ENCODE measurements at regions not wholly inside any gene's neighbourhood (a gene's known extent, or its start where the extent isn't known, plus 50 kb on each side); places are given as distances from the start of the nearest gene placed in this dataset.

- DNase-seq, result no peak
Measured at GRCh38 chr1:30259631-30260030, 463.8 kb downstream of the MATN1 start.

DNA sequence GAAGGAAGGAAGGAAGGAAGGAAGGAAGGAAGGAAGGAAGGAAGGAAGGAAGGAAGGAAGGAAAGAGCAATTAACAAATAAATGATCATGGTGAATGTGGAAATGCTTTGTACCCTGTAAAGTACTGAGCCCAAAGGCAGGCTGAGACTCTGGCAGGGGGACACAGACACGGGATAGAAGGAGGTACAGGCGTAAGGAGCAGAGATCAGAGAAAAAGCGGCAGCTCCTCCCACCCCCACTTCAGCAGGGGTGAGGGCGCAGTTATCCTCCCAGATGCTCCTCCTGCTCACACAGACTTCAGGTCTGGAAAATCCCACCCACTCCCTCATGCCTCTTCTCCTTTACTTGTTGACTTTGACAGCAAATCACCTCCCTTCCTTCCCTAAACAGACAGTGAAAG lies 464.5 kb downstream of the MATN1 start:
- DNase-seq, result no peak

DNA sequence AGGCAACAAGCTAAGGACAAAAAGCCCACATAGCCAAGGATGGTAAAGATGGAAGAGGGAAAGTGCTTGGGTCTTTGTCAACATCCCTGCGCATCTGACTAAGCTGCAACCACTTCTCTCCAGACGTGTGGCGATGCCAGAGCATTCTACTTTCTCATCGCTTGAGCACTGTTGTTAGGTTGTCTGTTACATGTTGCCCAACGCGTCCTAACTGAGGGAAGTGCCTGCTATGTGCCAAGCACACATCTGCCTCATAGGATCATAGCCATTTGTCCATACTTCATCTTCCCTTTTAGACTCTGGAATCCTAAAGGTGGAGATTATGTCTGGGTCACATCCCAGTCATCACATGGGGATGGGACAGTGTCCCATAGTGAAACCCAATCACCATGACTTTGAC lies 464.9 kb downstream of the MATN1 start:
- no peak for DNase-seq

GRCh38 chr1:30257742-30258380 lies 465.5 kb downstream of the MATN1 start:
- DNase-seq, result no peak

DNA sequence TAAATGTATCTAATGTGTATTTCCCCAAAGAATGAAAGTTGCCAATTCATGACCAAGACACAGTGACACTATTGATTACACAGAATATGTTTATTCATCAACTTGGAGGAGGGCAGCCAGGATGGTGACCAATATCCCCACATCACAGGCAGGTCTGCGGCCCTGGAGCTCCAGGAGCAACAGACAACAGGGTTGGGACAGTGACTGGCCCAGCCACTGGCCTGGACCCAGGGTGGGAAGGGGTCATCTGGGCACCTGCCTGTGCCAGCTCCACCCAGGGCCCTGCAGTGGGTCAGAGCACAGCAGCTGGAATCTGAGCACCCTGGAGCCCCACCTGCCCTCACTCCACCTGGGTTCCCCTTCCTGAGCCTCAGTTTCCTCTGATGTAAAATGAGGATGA lies 466.1 kb downstream of the MATN1 start:
- DNase-seq, result no peak

- no peak for DNase-seq
Measured at GRCh38 chr1:30256911-30257310, 466.5 kb downstream of the MATN1 start.

GRCh38 chr1:30255111-30255724 lies 468.2 kb downstream of the MATN1 start:
- no peak for DNase-seq

DNA sequence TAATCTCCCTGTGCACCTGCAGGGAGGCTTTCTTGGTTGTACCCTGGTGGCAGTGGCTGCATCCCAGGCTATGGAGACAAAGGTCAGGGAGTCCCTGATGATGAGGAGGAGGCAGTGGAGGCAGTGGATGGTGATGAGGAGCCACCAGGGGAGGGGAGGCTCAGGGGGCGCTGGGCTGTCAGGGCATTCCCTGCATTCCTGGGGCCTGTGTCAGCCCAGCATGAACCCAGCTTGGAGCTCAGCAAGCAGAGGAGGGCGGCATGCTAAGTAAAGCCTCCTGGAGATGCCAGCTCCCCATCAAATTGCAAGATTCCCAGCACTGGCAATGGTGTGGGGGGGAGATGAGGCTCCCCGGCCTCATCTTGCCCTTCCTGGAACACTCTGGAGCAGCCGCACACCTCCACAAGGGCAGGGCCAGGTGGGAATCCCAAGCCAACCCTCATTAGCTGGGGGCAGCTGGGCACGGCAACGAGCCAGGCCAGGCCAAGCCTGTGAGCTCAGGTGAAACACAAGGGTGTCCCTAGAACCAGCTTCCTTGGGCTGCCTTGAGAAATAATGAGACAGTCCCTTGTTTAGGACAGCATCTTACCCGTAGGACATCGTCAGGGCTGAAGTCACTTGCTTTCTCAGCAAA lies 469.5 kb downstream of the MATN1 start:
- no peak for DNase-seq

DNA sequence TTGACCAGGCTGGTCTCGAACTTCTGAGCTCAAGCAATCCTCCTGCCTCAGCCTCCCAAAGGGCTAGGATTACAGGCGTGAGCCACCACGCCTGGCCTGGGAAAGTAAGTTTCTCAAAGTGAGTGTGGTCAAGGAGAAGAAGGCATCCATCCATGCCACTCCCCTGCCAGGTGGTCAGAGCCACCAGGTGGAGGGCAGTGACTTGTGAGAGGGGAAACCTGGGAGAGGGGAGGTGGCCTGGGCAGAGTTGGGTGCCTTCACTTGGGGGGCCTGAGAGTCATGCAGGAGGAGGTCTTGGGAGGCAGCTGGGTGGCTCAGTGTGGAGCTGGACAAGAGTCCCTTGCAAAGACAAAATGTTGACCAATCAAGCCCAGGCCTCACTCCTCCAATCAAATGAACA lies 470.0 kb downstream of the MATN1 start:
- DNase-seq, result no peak

- DNase-seq, result no peak
Measured at GRCh38 chr1:30250984-30251850, 472.2 kb downstream of the MATN1 start.

DNA sequence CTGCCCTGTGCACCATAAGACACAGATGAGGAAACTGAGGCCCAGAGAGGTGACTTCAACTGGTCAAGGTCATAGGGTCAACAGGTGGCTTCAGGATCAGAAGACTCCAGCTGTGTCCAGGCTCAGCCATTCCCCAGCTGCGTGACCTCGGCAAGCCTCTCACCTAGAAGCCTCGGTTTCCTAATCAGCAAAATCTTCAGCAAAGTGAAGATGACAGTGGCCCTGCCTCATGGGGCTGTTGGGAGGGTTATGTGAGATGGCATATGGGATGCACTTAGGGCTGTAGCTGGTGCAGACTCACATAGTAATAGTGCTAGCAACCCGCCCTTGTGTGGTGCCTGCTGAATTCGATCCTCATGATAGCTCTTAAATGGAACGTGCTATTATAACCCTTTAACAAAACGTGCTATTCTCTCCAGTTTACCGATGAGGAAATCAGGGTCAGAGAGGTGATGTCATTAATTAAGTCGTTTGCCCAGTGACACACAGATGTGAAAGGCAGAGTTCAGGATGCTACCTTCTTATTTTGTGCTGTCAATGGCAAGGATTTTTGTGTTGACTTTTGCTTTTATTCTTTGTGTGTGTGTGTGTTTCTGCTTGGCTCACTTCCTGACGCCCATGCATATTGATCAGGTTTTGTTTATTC lies 472.9 kb downstream of the MATN1 start:
- no peak for DNase-seq

- no peak for DNase-seq
Measured at GRCh38 chr1:30249446-30250337, 473.7 kb downstream of the MATN1 start.

GRCh38 chr1:30248774-30249173 lies 474.6 kb downstream of the MATN1 start:
- no peak for DNase-seq

GRCh38 chr1:30248373-30248772 lies 475.0 kb downstream of the MATN1 start:
- DNase-seq, result no peak

DNA sequence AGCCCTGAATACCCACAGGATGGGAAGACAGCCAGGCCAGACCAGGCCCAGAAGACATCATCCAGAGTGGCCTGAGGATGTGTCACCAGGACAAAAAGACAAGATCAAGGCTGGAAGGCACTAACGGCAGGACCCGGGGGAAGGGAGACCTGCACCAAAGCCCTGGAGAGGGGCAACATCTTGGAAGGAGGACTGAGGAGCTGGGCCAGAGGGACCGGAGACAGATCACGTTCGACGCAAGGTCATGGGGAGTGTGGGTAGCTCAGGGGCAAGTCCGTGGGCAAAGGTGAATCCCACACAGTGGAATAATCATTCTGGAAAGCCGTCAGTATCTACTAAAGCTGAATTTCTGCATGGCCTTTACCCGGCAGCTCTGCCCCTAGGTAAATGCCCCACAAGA lies 478.6 kb downstream of the MATN1 start:
- DNase-seq, result no peak

- DNase-seq, result peak; percentile 35
Measured at GRCh38 chr1:30242722-30243457, 480.5 kb downstream of the MATN1 start.

GRCh38 chr1:30242168-30242567 lies 481.2 kb downstream of the MATN1 start:
- no peak for DNase-seq

DNA sequence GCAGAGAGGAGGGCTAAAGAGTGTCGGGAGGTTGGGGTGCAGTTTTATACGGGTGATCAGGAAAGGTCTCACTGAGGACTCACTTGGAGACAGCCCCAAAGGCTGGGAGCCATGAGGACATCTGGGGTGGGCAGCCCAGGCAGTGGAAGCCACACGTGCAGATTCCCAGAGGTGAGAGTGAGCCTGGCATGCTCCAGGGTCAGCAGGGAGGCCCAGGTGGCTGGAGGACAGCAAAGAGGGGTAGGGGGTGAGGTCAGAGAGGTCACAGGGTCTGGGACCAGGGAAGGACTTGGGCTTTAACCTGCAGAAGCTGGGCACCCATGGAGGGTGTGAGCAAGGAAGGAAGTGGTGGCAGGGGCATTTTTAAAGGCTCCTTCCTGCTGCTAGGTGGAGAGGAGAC lies 481.7 kb downstream of the MATN1 start:
- no peak for DNase-seq

DNA sequence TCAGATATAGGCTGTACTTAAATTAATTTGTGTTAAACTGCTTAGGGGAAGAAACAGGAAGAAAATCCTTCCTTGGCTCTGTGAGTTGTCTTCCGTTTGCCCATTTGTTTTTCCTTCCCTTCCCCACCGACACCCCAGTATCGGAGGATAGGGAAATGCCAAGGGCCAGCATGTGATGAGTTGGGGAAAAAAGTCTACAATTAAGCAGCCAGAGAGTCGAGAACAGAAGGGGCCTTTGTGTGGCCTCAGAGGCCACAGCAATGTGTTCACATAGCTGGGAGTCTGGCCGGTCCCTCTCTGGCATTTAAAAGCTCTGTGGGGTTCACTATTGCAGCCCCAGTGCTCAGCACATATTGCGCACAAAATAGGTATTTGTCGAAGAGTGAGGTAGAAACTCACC lies 489.3 kb downstream of the MATN1 start:
- DNase-seq, result no peak

DNA sequence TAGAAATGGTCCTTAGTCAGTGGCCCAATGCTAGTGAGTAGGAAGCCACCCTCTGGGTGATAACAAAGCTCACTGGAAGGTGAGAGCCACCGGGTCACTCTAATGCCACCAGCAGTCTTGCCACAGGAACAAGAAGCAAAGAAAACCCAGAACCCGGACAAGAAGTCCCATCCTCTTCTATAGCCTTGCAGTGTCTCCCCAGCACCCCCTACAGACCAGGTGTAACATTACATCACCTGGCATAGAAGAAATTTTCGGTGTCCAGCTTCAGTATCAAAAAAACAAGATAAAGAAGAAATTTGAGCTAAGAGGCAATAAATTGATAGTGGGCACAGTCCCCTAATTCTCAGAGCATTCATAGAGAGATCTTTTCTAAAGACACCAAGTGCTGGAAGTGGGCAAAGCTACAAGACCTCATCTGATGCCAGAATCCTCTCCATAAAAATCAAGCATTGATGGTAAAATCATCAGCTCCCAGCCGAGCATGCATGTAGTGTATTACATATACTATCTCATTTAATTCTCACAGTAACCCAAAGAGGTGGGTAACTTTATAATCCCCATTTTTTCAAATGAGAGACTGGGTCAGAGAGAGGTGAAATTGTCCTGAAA lies 491.0 kb downstream of the MATN1 start:
- no peak for DNase-seq

GRCh38 chr1:30229960-30230359 lies 493.4 kb downstream of the MATN1 start:
- no peak for DNase-seq

All from NCI-H1092 (cell line).